ENCODE measurements at regions not wholly inside any gene's neighbourhood (a gene's known extent, or its start where the extent isn't known, plus 50 kb on each side); places are given as distances from the start of the nearest gene placed in this dataset.

DNA sequence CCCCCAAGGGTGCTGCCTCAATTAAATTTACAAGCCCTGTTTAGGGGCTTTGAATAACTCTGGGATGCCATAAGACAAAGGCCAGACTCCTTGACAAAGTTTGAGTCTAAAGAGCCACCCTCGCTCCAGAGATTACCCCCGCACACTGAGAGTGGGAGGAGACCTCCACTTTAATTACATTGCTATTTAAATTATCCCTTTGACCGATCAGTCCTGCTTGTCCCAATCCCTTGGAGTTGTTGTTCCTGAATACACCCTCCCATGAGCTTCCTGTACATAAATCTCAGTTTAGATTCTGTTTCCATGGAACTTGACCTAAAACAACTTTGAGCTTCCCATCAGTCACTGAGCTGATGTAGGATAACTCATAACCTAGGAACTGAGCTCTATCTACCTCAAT lies 596.3 kb downstream of the PYDC2 start:
- no peaks in the 10 kb centered on the region for H3K4me1 ChIP-seq (replicated peaks in 1 of 2)
- H3K27me3 ChIP-seq: no peaks in the 10 kb centered on the region
- H3K9me3 ChIP-seq (replicated peaks in 1 of 3): no peaks in the 10 kb centered on the region
- WGBS, 4 donors: 78 to 88% (median 85%) methylated on average over 3 of the region's 3 CpGs
- intact Hi-C loops (cut with DNase I): no loop called here
- DNase-seq: no peak
- no peaks in the 10 kb centered on the region for H3K36me3 ChIP-seq (replicated peaks in 1 of 2)
- H3K27ac ChIP-seq: no peak overlapping the region
- no peak overlapping the region for H3K4me3 ChIP-seq
- no peak for TF ChIP-seq POLR2A (IDR thresholded peaks at IDR 0.05)
- TF ChIP-seq, protein P1, sequence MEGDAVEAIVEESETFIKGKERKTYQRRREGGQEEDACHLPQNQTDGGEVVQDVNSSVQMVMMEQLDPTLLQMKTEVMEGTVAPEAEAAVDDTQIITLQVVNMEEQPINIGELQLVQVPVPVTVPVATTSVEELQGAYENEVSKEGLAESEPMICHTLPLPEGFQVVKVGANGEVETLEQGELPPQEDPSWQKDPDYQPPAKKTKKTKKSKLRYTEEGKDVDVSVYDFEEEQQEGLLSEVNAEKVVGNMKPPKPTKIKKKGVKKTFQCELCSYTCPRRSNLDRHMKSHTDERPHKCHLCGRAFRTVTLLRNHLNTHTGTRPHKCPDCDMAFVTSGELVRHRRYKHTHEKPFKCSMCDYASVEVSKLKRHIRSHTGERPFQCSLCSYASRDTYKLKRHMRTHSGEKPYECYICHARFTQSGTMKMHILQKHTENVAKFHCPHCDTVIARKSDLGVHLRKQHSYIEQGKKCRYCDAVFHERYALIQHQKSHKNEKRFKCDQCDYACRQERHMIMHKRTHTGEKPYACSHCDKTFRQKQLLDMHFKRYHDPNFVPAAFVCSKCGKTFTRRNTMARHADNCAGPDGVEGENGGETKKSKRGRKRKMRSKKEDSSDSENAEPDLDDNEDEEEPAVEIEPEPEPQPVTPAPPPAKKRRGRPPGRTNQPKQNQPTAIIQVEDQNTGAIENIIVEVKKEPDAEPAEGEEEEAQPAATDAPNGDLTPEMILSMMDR (IDR thresholded peaks at IDR 0.05): no peak

DNA sequence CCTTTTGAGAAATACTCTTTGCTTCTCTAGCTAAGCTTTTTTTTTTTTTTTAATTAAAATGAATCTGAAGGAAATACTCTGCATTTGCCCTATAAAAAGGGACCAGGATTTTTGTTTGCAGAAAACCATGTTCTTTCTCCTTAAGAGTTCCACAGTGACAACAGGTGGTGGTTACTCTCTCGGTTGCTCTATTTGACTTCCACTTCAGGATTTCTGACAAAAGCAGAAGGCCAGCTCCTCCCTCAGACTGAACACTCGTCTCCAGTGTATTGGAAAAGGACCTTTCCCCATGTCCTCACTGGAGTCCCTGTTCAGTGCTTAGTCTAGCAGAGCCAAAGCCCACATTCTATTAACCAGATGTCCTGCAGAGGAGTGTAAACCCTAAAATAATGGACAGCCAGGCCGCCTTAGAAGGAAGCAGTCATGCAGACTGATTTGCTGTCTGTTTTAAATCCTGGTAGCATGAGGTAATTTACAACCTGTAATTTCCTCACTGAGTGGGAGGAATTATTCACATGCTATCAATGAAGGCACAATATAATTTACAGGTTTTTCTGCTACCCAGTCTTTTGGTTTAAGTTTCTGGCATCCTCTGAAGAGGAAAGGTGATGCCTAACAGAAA lies 599.3 kb downstream of the PYDC2 start:
- no peaks in the 10 kb centered on the region for H3K36me3 ChIP-seq (replicated peaks in 1 of 2)
- TF ChIP-seq POLR2A (IDR thresholded peaks at IDR 0.05): no peak
- TF ChIP-seq, protein P1 (IDR thresholded peaks at IDR 0.05): no peak
- no peaks in the 10 kb centered on the region for H3K27me3 ChIP-seq
- no peaks in the 10 kb centered on the region for H3K9me3 ChIP-seq (replicated peaks in 1 of 3)
- no peak overlapping the region for H3K4me3 ChIP-seq
- no peak for DNase-seq
- no peak overlapping the region for H3K27ac ChIP-seq
- intact Hi-C loops (cut with DNase I): no loop called here
- 40 to 57% (median 45%) methylated on average over 3 of the region's 3 CpGs for WGBS, 4 donors
- no peaks in the 10 kb centered on the region for H3K4me1 ChIP-seq (replicated peaks in 1 of 2)

DNA sequence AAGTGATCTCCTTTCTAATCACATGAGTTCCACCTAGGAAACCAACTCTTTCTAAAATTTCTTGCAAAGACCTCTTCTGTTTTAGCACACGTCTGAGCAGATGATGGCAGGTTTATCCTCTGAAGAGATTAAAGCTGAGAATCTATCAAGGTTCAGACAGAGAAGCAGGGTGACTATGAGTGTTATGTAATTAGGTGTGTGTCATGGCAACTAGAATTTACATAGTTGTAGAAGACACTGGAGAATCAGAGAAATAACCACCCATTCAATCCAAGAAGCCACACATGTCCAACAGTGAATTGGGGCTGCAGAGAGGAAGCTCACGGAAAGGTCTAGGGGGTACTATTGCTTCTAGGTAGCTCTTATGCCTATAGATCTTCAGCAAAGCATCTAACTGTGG lies 600.5 kb downstream of the PYDC2 start:
- H3K4me3 ChIP-seq: no peak overlapping the region
- no peak for TF ChIP-seq POLR2A (IDR thresholded peaks at IDR 0.05)
- TF ChIP-seq, protein P1 (IDR thresholded peaks at IDR 0.05): no peak
- intact Hi-C loops (cut with DNase I): no loop called here
- H3K9me3 ChIP-seq (replicated peaks in 1 of 3): no peaks in the 10 kb centered on the region
- H3K27ac ChIP-seq: no peak overlapping the region
- no peak for DNase-seq
- no peaks in the 10 kb centered on the region for H3K4me1 ChIP-seq (replicated peaks in 1 of 2)
- no peaks in the 10 kb centered on the region for H3K27me3 ChIP-seq
- no peaks in the 10 kb centered on the region for H3K36me3 ChIP-seq (replicated peaks in 1 of 2)
- WGBS, 4 donors: 92 to 95% (median 93%) methylated on average over 2 of the region's 2 CpGs

GRCh38 chr3:192062186-192062585 lies 601.2 kb downstream of the PYDC2 start:
- WGBS, 4 donors: 28 to 50% (median 41%) methylated on average over 3 of the region's 3 CpGs
- no peaks in the 10 kb centered on the region for H3K9me3 ChIP-seq (replicated peaks in 1 of 3)
- no peak overlapping the region for H3K4me3 ChIP-seq
- no peaks in the 10 kb centered on the region for H3K27me3 ChIP-seq
- no peaks in the 10 kb centered on the region for H3K4me1 ChIP-seq (replicated peaks in 1 of 2)
- intact Hi-C loops (cut with DNase I): no loop called here
- no peak overlapping the region for H3K27ac ChIP-seq
- no peaks in the 10 kb centered on the region for H3K36me3 ChIP-seq (replicated peaks in 1 of 2)
- no peak for DNase-seq
- TF ChIP-seq POLR2A (IDR thresholded peaks at IDR 0.05): no peak
- TF ChIP-seq, protein P1 (IDR thresholded peaks at IDR 0.05): no peak

All from adrenal gland (tissue), 9 donors.